ENCODE measurements at regions not wholly inside any gene's neighbourhood (a gene's known extent, or its start where the extent isn't known, plus 50 kb on each side); places are given as distances from the start of the nearest gene placed in this dataset.

GRCh38 chr5:160511280-160511929, 89.8 kb downstream of the PTTG1 start:
- no peak for DNase-seq
